Stimulated activated memory B cell treated with anti-CD40 and anti-IgM and Interleukin-4, amounts not matched to agents 10 μg/mL and 1 μg/mL and 100 μg/mL, for 72 hours (primary cell): ENCODE measurements at regions not wholly inside any gene's neighbourhood (a gene's known extent, or its start where the extent isn't known, plus 50 kb on each side); places are given as distances from the start of the nearest gene placed in this dataset.

ENCODE experiments used
- ATAC-seq: fragments of 150-1000 bp; cut with Tn5 transposase; 2 replicates; pipeline ENCODE4 v1.10.0; 2021
- H3K27ac Mint-ChIP-seq: one replicate; pipeline ENCODE4 v1.8.0; 2022; ENCODE audit warnings: mild to moderate bottlenecking, mixed read lengths
- H3K27me3 Mint-ChIP-seq: one replicate; pipeline ENCODE4 v1.8.0; 2022; ENCODE audit warnings: mixed read lengths
- H3K36me3 Mint-ChIP-seq: one replicate; pipeline ENCODE4 v1.8.0; 2022; ENCODE audit warnings: mixed read lengths
- H3K4me1 Mint-ChIP-seq: one replicate; pipeline ENCODE4 v1.8.0; 2022; ENCODE audit warnings: mixed read lengths
- H3K4me3 Mint-ChIP-seq: one replicate; pipeline ENCODE4 v1.8.0; 2022; ENCODE audit warnings: mild to moderate bottlenecking, moderate library complexity, mixed read lengths
- H3K9me3 Mint-ChIP-seq: one replicate; pipeline ENCODE4 v1.8.0; 2022; ENCODE audit warnings: mixed read lengths

DNA sequence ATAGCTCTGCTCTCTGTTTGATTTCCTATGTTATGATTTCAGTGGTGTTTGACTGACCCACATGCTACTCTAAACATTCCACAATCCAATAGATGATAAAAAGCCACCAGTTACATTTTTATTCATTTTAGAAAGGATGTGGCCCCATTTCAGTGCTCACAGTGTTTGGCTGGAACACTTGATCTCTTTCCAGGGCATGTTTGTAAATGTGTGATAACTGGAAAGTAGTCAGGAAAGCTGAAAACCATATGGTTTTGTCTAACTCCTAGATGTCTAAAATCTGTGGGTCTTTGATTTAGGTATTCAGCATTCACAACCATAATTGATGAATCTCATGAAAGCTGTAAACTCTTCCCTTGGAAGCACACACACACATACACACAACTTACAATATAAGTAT lies 904.9 kb upstream of the AGA start:
- no peak overlapping the region for H3K27ac Mint-ChIP-seq
- H3K4me3 Mint-ChIP-seq: no peak overlapping the region
- H3K4me1 Mint-ChIP-seq: no peaks in the 10 kb centered on the region
- no peaks in the 10 kb centered on the region for H3K36me3 Mint-ChIP-seq
- no peaks in the 10 kb centered on the region for H3K27me3 Mint-ChIP-seq
- ATAC-seq: no peak
- H3K9me3 Mint-ChIP-seq: no peaks in the 10 kb centered on the region

DNA sequence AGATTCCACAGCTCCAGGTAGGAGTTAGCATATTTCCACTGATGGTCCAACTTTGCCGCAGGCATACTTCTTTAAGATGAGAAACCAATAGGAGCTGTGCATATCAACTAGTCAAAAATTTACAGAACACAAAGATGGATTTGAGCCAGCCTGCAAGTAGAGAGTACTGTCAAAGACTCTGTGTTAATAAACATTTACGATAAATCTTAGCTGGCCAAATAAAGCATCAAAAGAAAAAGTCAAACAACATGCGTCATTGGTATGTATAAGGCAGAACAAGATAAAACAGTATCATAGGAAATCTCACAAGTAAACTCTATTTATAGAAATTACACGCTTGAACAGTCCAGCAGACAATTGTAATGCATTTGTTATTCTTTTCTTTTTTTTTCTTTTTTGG lies 907.4 kb upstream of the AGA start:
- Mint-ChIP-seq H3K27ac (no peak overlapping the region), H3K36me3 (no peaks in the 10 kb centered on the region), H3K9me3 (peaks cover 3% of the 10 kb centered on the region), H3K4me1 (no peaks in the 10 kb centered on the region), H3K27me3 (no peaks in the 10 kb centered on the region), H3K4me3 (no peak overlapping the region)
- ATAC-seq: no peak

DNA sequence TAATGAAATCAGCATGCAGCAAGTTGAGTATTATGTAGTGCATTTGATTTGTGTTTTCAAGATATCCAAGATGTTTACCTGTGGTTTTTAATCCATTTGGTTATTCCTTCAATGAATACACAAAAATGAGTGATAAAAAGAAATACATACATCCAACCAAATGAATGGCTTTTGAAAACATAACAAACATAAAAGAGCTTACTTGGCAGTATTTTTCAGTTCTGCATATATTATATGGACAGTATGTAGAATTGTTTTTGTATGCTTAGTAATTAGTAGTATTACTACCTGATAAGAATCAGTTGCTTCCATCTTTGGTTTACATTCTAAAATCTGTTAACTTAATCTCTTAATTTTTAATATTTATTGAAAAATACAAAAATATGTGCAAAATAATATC lies 908.9 kb upstream of the AGA start:
- Mint-ChIP-seq H3K27me3 (no peaks in the 10 kb centered on the region), H3K27ac (no peak overlapping the region), H3K4me1 (no peaks in the 10 kb centered on the region), H3K9me3 (peaks cover 3% of the 10 kb centered on the region), H3K36me3 (no peaks in the 10 kb centered on the region), H3K4me3 (no peak overlapping the region)
- ATAC-seq: no peak

GRCh38 chr4:178356725-178357124 lies 914.5 kb upstream of the AGA start:
- H3K36me3 Mint-ChIP-seq: no peaks in the 10 kb centered on the region
- H3K9me3 Mint-ChIP-seq: peaks cover 6% of the 10 kb centered on the region
- no peaks in the 10 kb centered on the region for H3K4me1 Mint-ChIP-seq
- no peaks in the 10 kb centered on the region for H3K27me3 Mint-ChIP-seq
- no peak for ATAC-seq
- H3K4me3 Mint-ChIP-seq: no peak overlapping the region
- no peak overlapping the region for H3K27ac Mint-ChIP-seq

GRCh38 chr4:178385481-178385880 lies 943.2 kb upstream of the AGA start:
- Mint-ChIP-seq H3K27me3 (no peaks in the 10 kb centered on the region), H3K27ac (no peak overlapping the region), H3K4me1 (no peaks in the 10 kb centered on the region), H3K9me3 (no peaks in the 10 kb centered on the region), H3K4me3 (no peak overlapping the region), H3K36me3 (no peaks in the 10 kb centered on the region)
- no peak for ATAC-seq

DNA sequence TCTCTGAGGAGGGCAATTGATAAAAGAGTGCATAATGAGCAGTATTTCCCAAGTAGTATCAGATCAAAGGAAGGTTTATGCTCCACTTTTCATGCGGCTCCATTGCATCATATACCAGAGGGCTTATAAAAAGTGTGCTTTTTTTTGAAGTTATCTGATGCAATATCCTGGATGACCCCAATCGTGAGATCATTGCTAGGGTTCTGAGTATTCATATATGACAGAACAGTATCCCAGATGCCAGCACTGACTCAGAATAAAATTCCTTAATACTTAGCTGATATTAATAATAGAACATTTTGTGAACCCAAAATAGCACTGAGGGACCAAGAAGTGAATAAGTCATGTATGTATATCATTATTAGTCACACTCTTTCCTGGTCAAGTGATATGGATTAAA lies 945.5 kb upstream of the AGA start:
- Mint-ChIP-seq H3K27ac (no peak overlapping the region), H3K27me3 (no peaks in the 10 kb centered on the region), H3K36me3 (no peaks in the 10 kb centered on the region), H3K4me1 (no peaks in the 10 kb centered on the region), H3K9me3 (no peaks in the 10 kb centered on the region), H3K4me3 (no peak overlapping the region)
- no peak for ATAC-seq

GRCh38 chr4:178395798-178396197 lies 953.6 kb upstream of the AGA start:
- ATAC-seq: no peak
- no peak overlapping the region for H3K27ac Mint-ChIP-seq
- no peaks in the 10 kb centered on the region for H3K36me3 Mint-ChIP-seq

DNA sequence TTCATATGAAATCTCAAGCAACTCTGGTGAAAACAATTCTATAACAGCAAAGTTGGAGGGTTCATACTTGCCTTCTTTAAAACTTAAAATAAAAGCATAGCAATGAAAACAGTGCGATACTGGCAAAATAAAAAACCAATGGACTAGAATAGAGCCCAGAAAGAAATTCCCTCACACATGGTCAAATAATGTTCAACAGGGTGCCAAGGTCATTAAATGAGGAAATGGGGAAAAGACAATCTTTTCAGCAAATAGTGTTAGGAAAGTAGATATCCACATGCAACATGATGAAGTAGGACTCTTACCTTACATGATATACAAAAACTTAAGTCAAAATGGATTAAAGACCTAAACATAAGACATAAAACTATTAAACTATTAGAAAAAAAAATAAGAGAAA lies 970.2 kb upstream of the AGA start:
- ATAC-seq: no peak

More at GRCh38 chr4:178395798-178396197, 953.6 kb upstream of the AGA start:
- Mint-ChIP-seq H3K27me3 (no peaks in the 10 kb centered on the region), H3K4me3 (no peak overlapping the region), H3K9me3 (peaks cover 2% of the 10 kb centered on the region), H3K4me1 (no peaks in the 10 kb centered on the region)

DNA sequence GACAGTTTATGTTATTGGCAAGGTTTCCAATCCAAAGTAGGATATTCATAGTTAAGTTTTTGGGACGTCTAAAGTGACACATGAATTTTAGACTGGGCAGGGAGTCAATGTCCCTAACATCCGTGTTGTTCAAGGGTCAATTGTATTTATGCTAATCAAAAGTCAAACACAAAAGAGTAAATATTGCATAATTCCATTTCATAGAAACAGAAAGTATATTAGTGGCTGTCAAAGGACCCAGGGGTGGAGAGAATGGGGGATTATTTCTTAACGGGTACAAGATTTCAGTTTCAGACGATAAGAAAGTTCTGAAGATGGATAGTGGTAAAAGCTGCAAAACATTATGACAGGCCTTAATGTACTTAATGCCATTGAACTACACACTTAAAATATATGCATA lies 971.8 kb upstream of the AGA start:
- Mint-ChIP-seq H3K4me3 (no peak overlapping the region), H3K9me3 (no peaks in the 10 kb centered on the region), H3K27ac (no peak overlapping the region), H3K27me3 (no peaks in the 10 kb centered on the region), H3K36me3 (no peaks in the 10 kb centered on the region), H3K4me1 (no peaks in the 10 kb centered on the region)
- ATAC-seq: no peak

More for the DNA sequence above, 970.2 kb upstream of the AGA start:
- Mint-ChIP-seq H3K4me3 (no peak overlapping the region), H3K27ac (no peak overlapping the region), H3K9me3 (peaks cover under 1% of the 10 kb centered on the region), H3K4me1 (no peaks in the 10 kb centered on the region), H3K36me3 (no peaks in the 10 kb centered on the region), H3K27me3 (no peaks in the 10 kb centered on the region)

GRCh38 chr4:178414881-178415446 lies 972.7 kb upstream of the AGA start:
- peak; percentile 38 for ATAC-seq
- no peaks in the 10 kb centered on the region for H3K9me3 Mint-ChIP-seq
- no peak overlapping the region for H3K27ac Mint-ChIP-seq
- no peaks in the 10 kb centered on the region for H3K4me1 Mint-ChIP-seq
- H3K4me3 Mint-ChIP-seq: no peak overlapping the region
- H3K27me3 Mint-ChIP-seq: no peaks in the 10 kb centered on the region
- H3K36me3 Mint-ChIP-seq: no peaks in the 10 kb centered on the region

DNA sequence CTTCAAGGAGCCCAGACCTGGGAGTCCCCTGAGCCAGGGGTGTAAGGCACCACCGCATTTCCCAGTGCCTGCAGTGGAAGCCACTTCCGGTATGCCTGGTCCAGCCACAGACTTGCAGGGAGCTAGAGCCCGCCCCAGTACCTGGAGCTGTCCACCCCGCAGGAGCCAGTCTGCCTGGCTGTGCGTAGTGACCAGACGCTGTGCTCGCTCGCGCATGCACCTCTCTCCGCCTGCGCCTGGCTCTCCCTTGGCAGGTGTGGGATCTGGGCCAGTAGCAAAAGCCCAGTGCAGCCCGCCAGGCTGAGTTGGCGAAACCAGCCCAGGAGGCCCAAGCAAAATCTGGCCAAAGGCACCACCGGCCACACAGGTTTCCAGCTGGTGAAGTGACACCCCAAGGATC lies 973.7 kb upstream of the AGA start:
- no peak overlapping the region for H3K4me3 Mint-ChIP-seq
- no peaks in the 10 kb centered on the region for H3K9me3 Mint-ChIP-seq
- no peaks in the 10 kb centered on the region for H3K27me3 Mint-ChIP-seq
- ATAC-seq: peak; percentile 31
- no peaks in the 10 kb centered on the region for H3K4me1 Mint-ChIP-seq
- no peaks in the 10 kb centered on the region for H3K36me3 Mint-ChIP-seq
- no peak overlapping the region for H3K27ac Mint-ChIP-seq

GRCh38 chr4:178423366-178423765 lies 981.1 kb upstream of the AGA start:
- Mint-ChIP-seq H3K27me3 (no peaks in the 10 kb centered on the region), H3K36me3 (no peaks in the 10 kb centered on the region), H3K27ac (no peak overlapping the region), H3K4me1 (no peaks in the 10 kb centered on the region), H3K4me3 (no peak overlapping the region), H3K9me3 (peaks cover 3% of the 10 kb centered on the region)
- no peak for ATAC-seq

GRCh38 chr4:178426871-178427270 lies 984.6 kb upstream of the AGA start:
- Mint-ChIP-seq H3K4me3 (no peak overlapping the region), H3K9me3 (peaks cover 3% of the 10 kb centered on the region), H3K36me3 (no peaks in the 10 kb centered on the region), H3K27me3 (no peaks in the 10 kb centered on the region), H3K4me1 (no peaks in the 10 kb centered on the region), H3K27ac (no peak overlapping the region)
- ATAC-seq: no peak

GRCh38 chr4:178427663-178428062 lies 985.4 kb upstream of the AGA start:
- ATAC-seq: no peak
- H3K4me3 Mint-ChIP-seq: no peak overlapping the region
- no peaks in the 10 kb centered on the region for H3K27me3 Mint-ChIP-seq
- H3K4me1 Mint-ChIP-seq: no peaks in the 10 kb centered on the region
- H3K9me3 Mint-ChIP-seq: no peaks in the 10 kb centered on the region
- no peaks in the 10 kb centered on the region for H3K36me3 Mint-ChIP-seq
- H3K27ac Mint-ChIP-seq: no peak overlapping the region

DNA sequence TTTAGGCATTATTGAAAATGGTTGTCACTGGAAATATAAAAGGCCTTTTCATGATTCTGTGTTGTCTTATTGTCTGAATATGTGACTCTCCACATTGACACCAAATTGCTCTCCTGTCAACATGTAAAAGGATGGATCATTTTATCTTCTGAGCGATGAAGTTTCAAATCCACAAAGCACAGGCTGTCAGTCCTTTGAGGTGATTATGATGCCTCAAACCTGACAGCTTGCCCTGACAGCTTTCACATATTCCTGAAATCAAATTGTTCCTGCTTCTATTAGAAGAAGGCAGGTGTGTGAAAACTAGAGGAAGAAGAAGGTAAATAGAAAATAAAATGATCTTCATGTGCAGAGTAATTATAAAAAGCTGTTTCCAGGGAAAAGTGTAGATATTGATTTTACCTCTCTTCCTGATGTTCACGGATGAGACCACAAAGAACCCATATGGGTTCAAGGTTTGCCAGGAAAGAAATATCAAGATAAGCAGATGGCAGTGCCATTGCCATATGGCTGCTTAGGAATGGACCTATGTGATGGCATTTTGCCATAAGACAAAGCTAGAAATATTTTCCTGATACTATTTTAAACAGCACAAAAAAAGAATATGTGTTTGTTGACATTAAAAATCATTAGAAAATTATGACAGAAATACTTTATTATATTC lies 1006.3 kb upstream of the AGA start:
- Mint-ChIP-seq H3K4me3 (no peak overlapping the region), H3K27me3 (no peaks in the 10 kb centered on the region), H3K36me3 (no peaks in the 10 kb centered on the region), H3K27ac (no peak overlapping the region), H3K4me1 (no peaks in the 10 kb centered on the region), H3K9me3 (peaks cover 9% of the 10 kb centered on the region)
- ATAC-seq: no peak

GRCh38 chr4:178450614-178451013 lies 1008.4 kb upstream of the AGA start:
- H3K4me1 Mint-ChIP-seq: no peaks in the 10 kb centered on the region
- no peak overlapping the region for H3K4me3 Mint-ChIP-seq

More at GRCh38 chr4:178450614-178451013, 1008.4 kb upstream of the AGA start:
- Mint-ChIP-seq H3K9me3 (peaks cover 9% of the 10 kb centered on the region), H3K27me3 (no peaks in the 10 kb centered on the region), H3K36me3 (no peaks in the 10 kb centered on the region), H3K27ac (no peak overlapping the region)
- ATAC-seq: no peak
